ENCODE measurements at regions not wholly inside any gene's neighbourhood (a gene's known extent, or its start where the extent isn't known, plus 50 kb on each side); places are given as distances from the start of the nearest gene placed in this dataset.

DNA sequence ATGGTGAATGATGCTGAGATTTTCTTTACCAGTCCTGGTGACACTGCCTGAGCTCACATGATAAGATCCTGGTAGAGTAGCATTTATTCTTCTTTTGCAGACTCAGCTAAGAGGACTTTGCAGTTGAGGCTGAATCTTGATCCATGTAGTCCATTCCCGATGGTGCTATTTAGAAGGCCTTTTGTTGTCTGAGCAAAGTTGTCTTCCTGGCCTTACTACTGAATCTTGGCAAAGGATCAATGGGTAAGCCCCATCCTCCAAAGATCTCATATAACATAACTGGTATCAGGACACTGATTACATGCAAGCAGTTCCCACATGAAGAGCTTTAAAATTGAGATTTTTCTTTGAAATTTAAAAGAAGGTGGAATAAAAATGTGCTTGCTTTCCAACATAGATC is 291.6 kb downstream of the SOX4 start:
- Histone ChIP-seq H3K4me3 (ENCODE audit: insufficient read depth, low read depth, low read length) (no peak overlapping the region), H4K20me1 (ENCODE audit: insufficient read depth, low read length) (no peaks in the 10 kb centered on the region), H3K27ac (ENCODE audit: low read depth, low read length) (peak overlapping the region; percentile 85), H3K36me3 (ENCODE audit: insufficient read depth, low read length) (no peaks in the 10 kb centered on the region), H3K4me2 (ENCODE audit: low read length) (peak overlapping the region; percentile 75), H3K4me1 (ENCODE audit: insufficient read depth, low read length) (peaks cover 34% of the 10 kb centered on the region), H3K9ac (ENCODE audit: low read length) (peak overlapping the region; percentile 63), H2AFZ (ENCODE audit: low read depth, low read length) (no peak overlapping the region), H3K27me3 (ENCODE audit: insufficient read depth, low read length) (no peaks in the 10 kb centered on the region), H3K79me2 (ENCODE audit: insufficient read depth, low read length) (peaks cover 3% of the 10 kb centered on the region), H3K9me3 (ENCODE audit: insufficient read depth, low read depth, low read length) (no peaks in the 10 kb centered on the region)
- Mint-ChIP-seq H3K4me1 (ENCODE audit: low read depth, unreplicated experiment) (peaks cover 34% of the 10 kb centered on the region), H3K27me3 (ENCODE audit: low read depth, unreplicated experiment) (no peaks in the 10 kb centered on the region), H3K4me3 (ENCODE audit: unreplicated experiment) (peak overlapping the region; percentile 9), H3K36me3 (ENCODE audit: low read depth, unreplicated experiment) (peaks cover 8% of the 10 kb centered on the region), H3K27ac (ENCODE audit: unreplicated experiment) (no peak overlapping the region), H3K9me3 (ENCODE audit: unreplicated experiment) (peaks cover 3% of the 10 kb centered on the region)
- FAIRE-seq (peak; percentile 17), DNase-seq (ENCODE audit: low read depth) (no peak)
- TF ChIP-seq EZH2 (IDR thresholded peaks at IDR 0.05; ENCODE audit: insufficient read depth, low read length), result no peak
- TF ChIP-seq, protein P1, sequence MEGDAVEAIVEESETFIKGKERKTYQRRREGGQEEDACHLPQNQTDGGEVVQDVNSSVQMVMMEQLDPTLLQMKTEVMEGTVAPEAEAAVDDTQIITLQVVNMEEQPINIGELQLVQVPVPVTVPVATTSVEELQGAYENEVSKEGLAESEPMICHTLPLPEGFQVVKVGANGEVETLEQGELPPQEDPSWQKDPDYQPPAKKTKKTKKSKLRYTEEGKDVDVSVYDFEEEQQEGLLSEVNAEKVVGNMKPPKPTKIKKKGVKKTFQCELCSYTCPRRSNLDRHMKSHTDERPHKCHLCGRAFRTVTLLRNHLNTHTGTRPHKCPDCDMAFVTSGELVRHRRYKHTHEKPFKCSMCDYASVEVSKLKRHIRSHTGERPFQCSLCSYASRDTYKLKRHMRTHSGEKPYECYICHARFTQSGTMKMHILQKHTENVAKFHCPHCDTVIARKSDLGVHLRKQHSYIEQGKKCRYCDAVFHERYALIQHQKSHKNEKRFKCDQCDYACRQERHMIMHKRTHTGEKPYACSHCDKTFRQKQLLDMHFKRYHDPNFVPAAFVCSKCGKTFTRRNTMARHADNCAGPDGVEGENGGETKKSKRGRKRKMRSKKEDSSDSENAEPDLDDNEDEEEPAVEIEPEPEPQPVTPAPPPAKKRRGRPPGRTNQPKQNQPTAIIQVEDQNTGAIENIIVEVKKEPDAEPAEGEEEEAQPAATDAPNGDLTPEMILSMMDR (IDR thresholded peaks at IDR 0.05; ENCODE audit: insufficient read depth, low read depth, low read length), result no peak

DNA sequence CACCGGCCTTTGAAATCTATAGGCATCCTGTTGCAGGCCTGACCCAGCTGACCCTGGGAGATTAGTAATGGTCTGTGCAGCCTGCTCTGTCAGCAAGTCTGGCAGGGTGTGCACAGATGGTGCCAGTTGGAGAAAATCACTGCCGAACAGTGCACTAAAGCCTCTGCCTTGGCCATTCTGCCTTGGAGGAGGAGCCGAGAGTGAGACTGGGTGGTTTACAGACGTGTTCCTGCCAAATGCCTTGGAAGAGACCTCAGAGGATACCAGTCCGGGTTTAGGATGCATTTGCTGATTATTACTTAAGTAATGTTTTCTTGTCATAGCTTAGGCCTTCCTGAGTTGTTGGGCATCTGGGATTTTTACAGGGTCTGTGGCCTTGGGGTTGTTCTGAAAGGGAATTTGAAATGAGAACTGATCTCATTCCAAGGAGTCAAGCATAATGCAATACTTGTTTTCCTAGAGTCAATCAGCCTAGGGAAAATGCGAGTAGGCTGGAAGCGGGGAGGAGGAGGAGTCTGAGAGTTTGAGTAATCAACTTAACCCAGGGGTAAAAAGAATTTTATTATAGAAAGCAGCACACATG is 292.1 kb downstream of the SOX4 start:
- Mint-ChIP-seq H3K4me3 (ENCODE audit: unreplicated experiment) (peak overlapping the region; percentile 9), H3K27ac (ENCODE audit: unreplicated experiment) (no peak overlapping the region), H3K36me3 (ENCODE audit: low read depth, unreplicated experiment) (peaks cover 8% of the 10 kb centered on the region), H3K4me1 (ENCODE audit: low read depth, unreplicated experiment) (peaks cover 29% of the 10 kb centered on the region), H3K9me3 (ENCODE audit: unreplicated experiment) (no peaks in the 10 kb centered on the region), H3K27me3 (ENCODE audit: low read depth, unreplicated experiment) (no peaks in the 10 kb centered on the region)
- TF ChIP-seq, protein P1 (IDR thresholded peaks at IDR 0.05; ENCODE audit: insufficient read depth, low read depth, low read length), result no peak
- TF ChIP-seq EZH2 (IDR thresholded peaks at IDR 0.05; ENCODE audit: insufficient read depth, low read length), result no peak
- Histone ChIP-seq H3K36me3 (ENCODE audit: insufficient read depth, low read length) (no peaks in the 10 kb centered on the region), H3K27me3 (ENCODE audit: insufficient read depth, low read length) (no peaks in the 10 kb centered on the region), H3K4me2 (ENCODE audit: low read length) (peak overlapping the region; percentile 75), H3K9ac (ENCODE audit: low read length) (peak overlapping the region; percentile 63), H3K4me3 (ENCODE audit: insufficient read depth, low read depth, low read length) (peak overlapping the region; percentile 24), H3K4me1 (ENCODE audit: insufficient read depth, low read length) (peaks cover 34% of the 10 kb centered on the region), H4K20me1 (ENCODE audit: insufficient read depth, low read length) (no peaks in the 10 kb centered on the region), H3K27ac (ENCODE audit: low read depth, low read length) (peak overlapping the region; percentile 85), H2AFZ (ENCODE audit: low read depth, low read length) (peak overlapping the region; percentile 3), H3K79me2 (ENCODE audit: insufficient read depth, low read length) (peaks cover 3% of the 10 kb centered on the region), H3K9me3 (ENCODE audit: insufficient read depth, low read depth, low read length) (no peaks in the 10 kb centered on the region)
- FAIRE-seq, result peak; percentile 47
- peak; percentile 96 for DNase-seq (ENCODE audit: low read depth)

DNA sequence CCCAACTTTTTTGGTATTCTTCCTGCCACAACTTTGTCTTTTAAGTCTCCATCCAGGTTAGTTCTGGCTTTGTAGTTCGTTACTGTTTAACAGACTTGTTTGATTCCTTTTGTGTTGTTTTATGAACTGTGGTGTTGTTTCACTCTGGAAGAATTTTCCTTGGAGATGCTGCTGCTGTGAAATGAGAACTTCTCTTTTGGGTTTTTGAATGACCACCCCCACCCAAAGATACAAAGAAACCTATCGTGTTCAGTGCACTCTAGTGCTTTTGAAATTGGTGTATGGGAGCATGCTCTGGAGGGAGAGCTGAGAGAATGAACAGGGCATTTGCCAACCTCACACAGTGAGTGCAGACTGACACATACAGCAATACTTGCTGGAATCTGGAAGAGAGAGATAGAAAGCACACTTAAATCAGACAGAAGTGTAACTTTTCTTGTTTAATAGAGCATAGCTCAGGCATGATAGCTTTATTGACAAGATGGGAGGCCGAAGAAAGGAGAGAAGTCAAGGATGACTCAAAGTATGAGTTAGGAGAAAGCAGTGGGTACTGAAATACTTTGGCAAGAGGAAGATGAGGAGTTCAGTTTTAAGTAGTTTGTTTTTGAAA is 293.1 kb downstream of the SOX4 start:
- Mint-ChIP-seq H3K27ac (ENCODE audit: unreplicated experiment) (no peak overlapping the region), H3K4me1 (ENCODE audit: low read depth, unreplicated experiment) (peaks cover 26% of the 10 kb centered on the region), H3K27me3 (ENCODE audit: low read depth, unreplicated experiment) (no peaks in the 10 kb centered on the region), H3K9me3 (ENCODE audit: unreplicated experiment) (no peaks in the 10 kb centered on the region), H3K36me3 (ENCODE audit: low read depth, unreplicated experiment) (peaks cover 11% of the 10 kb centered on the region), H3K4me3 (ENCODE audit: unreplicated experiment) (no peak overlapping the region)
- H3K4me3 ChIP-seq (ENCODE audit: insufficient read depth, low read depth, low read length), result peak overlapping the region; percentile 24
- peaks cover 3% of the 10 kb centered on the region for H3K79me2 ChIP-seq (ENCODE audit: insufficient read depth, low read length)
- H3K4me2 ChIP-seq (ENCODE audit: low read length), result peak overlapping the region; percentile 75
- no peak overlapping the region for H2AFZ ChIP-seq (ENCODE audit: low read depth, low read length)
- no peaks in the 10 kb centered on the region for H3K36me3 ChIP-seq (ENCODE audit: insufficient read depth, low read length)
- TF ChIP-seq, protein P1 (IDR thresholded peaks at IDR 0.05; ENCODE audit: insufficient read depth, low read depth, low read length), result no peak
- TF ChIP-seq EZH2 (IDR thresholded peaks at IDR 0.05; ENCODE audit: insufficient read depth, low read length), result no peak
- H4K20me1 ChIP-seq (ENCODE audit: insufficient read depth, low read length), result no peaks in the 10 kb centered on the region
- H3K9ac ChIP-seq (ENCODE audit: low read length), result peak overlapping the region; percentile 63
- DNase-seq (ENCODE audit: low read depth) (peak; percentile 68), FAIRE-seq (peak; percentile 41)
- H3K27me3 ChIP-seq (ENCODE audit: insufficient read depth, low read length), result no peaks in the 10 kb centered on the region
- H3K27ac ChIP-seq (ENCODE audit: low read depth, low read length), result peak overlapping the region; percentile 85
- no peaks in the 10 kb centered on the region for H3K9me3 ChIP-seq (ENCODE audit: insufficient read depth, low read depth, low read length)
- peaks cover 34% of the 10 kb centered on the region for H3K4me1 ChIP-seq (ENCODE audit: insufficient read depth, low read length)
